CD4-positive, alpha-beta T cell treated with Interleukin-1 beta for 1 hour (primary cell): ENCODE measurements at regions not wholly inside any gene's neighbourhood (a gene's known extent, or its start where the extent isn't known, plus 50 kb on each side); places are given as distances from the start of the nearest gene placed in this dataset.

Experiments used
- DNase-seq, 2 donors: peaks; one replicate each; pipeline ENCODE4 v3.0.0-alpha.2; 2020 to 2022

GRCh38 chr5:10842823-10843222 is 81.8 kb upstream of the DAP start:
- no peak for DNase-seq

GRCh38 chr5:10839916-10840599 is 79.0 kb upstream of the DAP start:
- no peak for DNase-seq

GRCh38 chr5:10839118-10839517 is 78.1 kb upstream of the DAP start:
- DNase-seq: no peak

GRCh38 chr5:10838038-10838437 is 77.0 kb upstream of the DAP start:
- no peak for DNase-seq

DNA sequence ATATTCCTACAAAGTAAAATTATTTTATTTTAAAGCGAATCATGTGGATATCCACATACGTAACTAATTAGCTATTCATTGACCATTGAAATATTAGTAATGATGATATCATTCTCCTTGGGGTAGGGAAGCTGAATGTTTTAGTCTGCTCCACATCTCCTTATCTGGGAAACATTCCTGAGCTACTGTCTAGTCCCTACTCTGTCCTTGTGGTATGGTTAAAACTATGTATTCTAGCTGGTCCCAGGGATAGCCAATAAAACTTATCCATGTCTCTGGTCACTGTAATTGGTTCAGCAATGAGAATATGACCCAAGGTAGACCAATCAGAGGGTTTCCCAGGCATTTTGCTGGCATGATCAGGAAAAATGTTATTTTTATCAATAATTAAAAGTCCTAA is 76.0 kb upstream of the DAP start:
- no peak for DNase-seq

DNA sequence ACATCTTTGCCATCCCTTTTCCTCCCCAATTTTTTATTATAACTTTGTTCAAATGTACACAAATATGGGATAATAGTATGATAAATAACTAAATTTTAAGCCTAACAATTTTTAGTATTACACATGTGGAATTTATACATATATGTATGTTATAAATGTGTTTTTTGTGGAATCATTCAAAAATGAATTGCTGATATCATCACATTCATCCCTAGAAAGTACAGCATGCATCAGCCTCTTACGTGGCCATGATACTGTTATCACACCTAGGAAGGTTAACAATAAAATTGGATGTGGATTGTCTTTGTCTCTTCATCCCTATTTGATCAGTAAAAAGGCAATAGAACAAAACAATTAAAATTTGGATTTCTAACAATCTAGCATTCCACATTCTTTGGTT is 73.7 kb upstream of the DAP start:
- DNase-seq: no peak

DNA sequence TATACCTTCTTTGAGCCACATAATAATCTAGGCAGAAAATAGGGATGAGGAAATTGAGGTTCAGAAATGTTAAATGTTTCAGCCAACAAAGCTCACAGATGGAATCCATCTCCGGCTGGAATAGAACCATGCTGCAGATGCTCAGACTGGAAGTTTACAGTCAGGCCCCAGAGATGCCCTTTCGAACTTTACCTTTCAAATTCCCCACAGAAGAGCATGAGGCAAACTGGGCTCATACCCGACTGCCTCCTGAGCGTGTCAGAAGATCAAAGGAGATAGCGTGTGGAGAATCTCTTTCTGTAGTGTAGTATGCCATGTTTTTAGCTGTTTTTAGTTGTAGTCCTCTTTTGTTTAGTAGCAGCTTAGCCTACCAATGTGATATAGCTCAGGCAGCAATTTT is 72.0 kb upstream of the DAP start:
- DNase-seq: no peak

- DNase-seq: no peak
Observed at GRCh38 chr5:10832421-10832820, 71.4 kb upstream of the DAP start.

DNA sequence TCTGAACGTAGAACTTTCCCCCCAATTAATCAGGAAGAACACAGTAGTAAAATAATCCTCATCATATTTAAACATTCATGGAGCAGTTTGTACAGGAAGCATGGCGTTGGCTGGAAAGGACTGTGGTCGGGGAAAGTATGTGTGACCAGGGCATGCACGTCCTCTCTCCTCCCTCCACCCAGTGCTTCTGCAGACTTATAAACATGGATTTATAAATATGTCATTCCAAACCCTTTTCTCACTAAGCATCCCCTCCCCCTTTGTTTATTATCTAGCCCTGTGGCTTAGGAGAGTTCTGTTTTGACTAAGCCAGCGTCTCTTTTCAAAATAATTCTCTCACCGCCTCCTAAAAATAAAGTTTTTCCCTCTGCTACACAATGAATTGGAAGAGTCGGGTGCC is 70.4 kb upstream of the DAP start:
- DNase-seq: no peak

DNA sequence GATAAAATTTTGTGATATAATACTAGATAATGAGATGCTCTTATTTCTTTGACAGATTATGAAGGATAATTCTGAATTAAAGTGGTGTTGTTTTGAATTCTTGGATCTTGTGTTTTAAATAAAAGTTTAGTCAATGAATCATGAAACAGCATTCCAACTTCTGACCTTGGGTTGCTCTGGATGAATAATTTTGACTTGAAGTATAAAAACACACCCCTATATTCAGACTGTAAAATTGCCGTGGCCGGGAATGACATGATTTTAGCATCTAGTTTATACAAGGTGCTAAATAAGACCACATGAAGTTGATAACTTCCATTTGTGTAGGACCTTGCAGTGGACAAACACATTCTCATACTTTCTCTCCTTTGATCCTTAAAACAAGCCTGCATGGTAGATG is 67.2 kb upstream of the DAP start:
- no peak for DNase-seq

- DNase-seq: no peak
Observed at GRCh38 chr5:10827571-10827970, 66.5 kb upstream of the DAP start.

GRCh38 chr5:10826971-10827370 is 65.9 kb upstream of the DAP start:
- no peak for DNase-seq

GRCh38 chr5:10825897-10826644 is 65.0 kb upstream of the DAP start:
- DNase-seq: no peak

DNA sequence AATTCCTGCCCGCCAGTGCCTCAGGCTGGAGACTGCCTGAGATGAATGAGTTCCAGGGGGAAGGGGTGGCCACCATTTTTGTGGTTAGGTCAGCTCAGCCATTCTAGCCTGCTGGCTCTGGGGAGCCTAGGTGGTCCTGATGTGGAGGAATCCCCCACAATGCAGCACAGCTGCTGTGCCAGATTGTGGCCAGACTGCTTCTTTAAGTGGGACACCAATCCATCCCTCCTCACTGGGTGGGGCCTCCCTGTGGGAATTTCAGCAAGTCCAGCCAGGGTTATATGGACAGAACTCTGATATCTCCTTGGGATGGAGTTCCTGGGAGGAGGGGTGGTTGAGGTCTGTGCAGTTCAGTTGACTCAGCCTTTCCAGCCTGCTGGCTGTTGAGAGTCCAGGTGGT is 51.2 kb upstream of the DAP start:
- no peak for DNase-seq
